WI38 (cell line): ENCODE measurements at regions not wholly inside any gene's neighbourhood (a gene's known extent, or its start where the extent isn't known, plus 50 kb on each side); places are given as distances from the start of the nearest gene placed in this dataset.

ENCODE experiments used
- H3K4me3 ChIP-seq: 2 replicates; pipeline ENCODE4 v1.5.1; 2011; ENCODE audit warnings: low read depth, mild to moderate bottlenecking, control low read depth, low read length
- CTCF ChIP-seq: IDR thresholded peaks from 2 replicates; pipeline ENCODE4 v1.5.1; 2012; ENCODE audit warnings: low read depth, mild to moderate bottlenecking, control low read depth, low read length

- H3K4me3 ChIP-seq = no peak overlapping the region
- TF ChIP-seq CTCF = no peak
These were observed 204.9 kb downstream of the ASB1 start for GRCh38 chr2:238631491-238632180.

DNA sequence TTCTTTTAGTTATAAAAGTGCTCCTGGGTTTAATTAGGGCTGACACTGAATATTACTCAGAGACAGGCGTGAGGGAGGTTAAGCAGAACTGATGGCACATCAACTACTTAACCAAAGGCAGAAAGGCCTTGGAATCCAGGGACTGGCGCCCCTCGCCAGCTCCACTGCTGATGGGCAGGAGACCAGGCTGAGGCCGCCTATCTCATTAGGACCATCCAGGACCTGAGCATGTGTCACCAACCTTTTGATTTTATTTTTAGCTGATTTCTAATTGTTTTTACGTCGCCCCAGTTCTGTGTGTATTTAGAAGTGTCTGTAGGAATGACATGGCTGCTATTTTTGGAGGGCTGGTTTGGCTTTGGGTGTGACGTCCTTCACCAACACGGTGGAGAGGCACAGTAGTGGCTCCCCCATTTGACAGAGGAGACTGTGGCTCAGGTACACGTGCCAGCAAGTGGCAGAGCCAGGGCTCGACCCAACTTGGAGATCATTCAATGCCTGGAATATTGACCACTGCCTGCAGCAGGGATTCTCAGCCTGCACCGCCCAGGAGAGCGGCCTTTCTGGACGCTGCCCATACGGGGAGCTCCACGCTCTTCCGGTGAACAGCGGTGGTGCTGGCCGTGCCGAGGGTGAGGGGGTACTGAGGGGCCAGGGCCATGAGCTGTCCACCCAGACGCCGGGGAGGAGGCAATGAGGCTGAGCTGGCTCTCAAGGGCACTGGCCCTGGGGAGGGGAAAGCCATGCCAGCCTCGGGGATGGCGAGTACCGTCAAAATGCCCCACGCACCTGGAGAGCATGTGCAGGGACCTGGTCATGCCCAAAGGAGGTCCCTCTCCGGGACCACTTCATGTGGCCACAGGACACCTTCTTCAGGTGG lies 205.7 kb downstream of the ASB1 start:
- TF ChIP-seq CTCF = no peak
- no peak overlapping the region for H3K4me3 ChIP-seq

DNA sequence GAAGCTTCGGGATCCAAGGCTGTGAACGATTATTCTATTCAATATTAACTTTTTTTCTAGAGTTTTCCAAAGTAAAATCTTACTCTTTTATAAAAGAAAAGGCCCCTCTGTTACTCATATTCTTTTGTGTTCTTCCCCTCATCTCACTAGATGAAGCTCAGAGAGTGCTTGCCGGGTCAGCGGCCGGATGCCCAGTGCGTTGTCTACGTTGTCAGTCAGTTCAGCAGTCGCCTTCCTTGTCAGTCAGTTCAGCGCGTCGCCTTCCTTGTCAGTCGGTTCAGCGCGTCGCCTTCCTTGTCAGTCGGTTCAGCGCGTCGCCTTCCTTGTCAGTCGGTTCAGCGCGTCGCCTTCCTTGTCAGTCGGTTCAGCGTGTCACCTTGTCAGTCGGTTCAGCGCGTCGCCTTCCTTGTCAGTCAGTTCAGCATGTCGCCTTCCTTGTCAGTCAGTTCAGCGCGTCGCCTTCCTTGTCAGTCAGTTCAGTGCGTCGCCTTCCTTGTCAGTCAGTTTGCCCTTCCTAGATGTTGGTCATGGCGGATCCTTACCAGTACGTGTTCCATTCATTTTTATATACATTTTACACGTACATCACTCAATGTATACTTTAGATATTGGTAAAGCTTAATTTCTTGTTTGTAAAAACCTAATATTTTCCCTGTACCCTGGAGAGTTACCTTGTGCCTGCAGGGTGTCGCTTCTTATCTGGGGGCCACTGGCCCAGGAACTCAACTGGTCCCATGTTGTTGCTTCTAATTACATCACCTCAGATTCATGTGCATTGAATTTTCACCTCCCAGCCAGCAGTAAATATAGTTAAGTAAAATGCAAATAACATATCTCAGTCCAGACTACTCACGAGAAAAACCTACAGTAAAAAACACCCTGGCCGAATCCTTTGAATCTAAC lies 206.9 kb downstream of the ASB1 start:
- no peak for TF ChIP-seq CTCF

GRCh38 chr2:238634701-238635357 lies 208.1 kb downstream of the ASB1 start:
- no peak overlapping the region for H3K4me3 ChIP-seq
- TF ChIP-seq CTCF = no peak

More for the DNA sequence above, 206.9 kb downstream of the ASB1 start:
- H3K4me3 ChIP-seq = no peak overlapping the region

DNA sequence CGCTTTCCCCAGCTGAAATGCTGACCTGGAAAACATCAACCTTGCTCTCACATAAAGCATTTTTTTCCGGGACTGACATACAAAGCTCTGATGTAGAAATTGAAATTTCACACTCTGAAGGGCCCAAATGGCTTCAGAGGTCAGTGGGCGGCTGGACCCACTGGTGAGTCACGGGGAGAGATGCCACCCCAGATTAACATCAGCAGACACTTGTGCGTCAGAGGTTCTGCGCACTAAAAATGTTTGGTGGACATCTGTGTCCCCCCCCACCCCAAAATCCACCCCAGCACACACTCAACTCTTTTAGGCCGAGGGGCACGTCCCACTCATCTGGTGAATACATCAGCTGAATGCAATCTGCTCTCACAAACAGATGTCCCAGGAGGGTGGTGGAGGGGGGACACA lies 208.9 kb downstream of the ASB1 start:
- no peak for TF ChIP-seq CTCF
- H3K4me3 ChIP-seq = no peak overlapping the region

GRCh38 chr2:238636269-238637073 lies 209.7 kb downstream of the ASB1 start:
- H3K4me3 ChIP-seq = no peak overlapping the region
- TF ChIP-seq CTCF = no peak
